Progenitor cell of endocrine pancreas (in vitro differentiated cells): ENCODE measurements at regions not wholly inside any gene's neighbourhood (a gene's known extent, or its start where the extent isn't known, plus 50 kb on each side); places are given as distances from the start of the nearest gene placed in this dataset.

Experiments
- DNase-seq: peaks from one replicate; pipeline ENCODE4 v3.0.0; 2021; ENCODE audit warnings: low spot score; ENCODE audit not compliant: unreplicated experiment
- H3K27ac Mint-ChIP-seq: 2 replicates; pipeline ENCODE4 v1.8.0; 2021; ENCODE audit warnings: mild to moderate bottlenecking, moderate library complexity, mixed read lengths
- H3K27me3 Mint-ChIP-seq: 2 replicates; pipeline ENCODE4 v1.8.0; 2021; ENCODE audit warnings: mixed read lengths
- H3K36me3 Mint-ChIP-seq: 2 replicates; pipeline ENCODE4 v1.8.0; 2022; ENCODE audit warnings: mixed read lengths; ENCODE audit not compliant: insufficient read depth
- H3K4me1 Mint-ChIP-seq: 2 replicates; pipeline ENCODE4 v1.8.0; 2021; ENCODE audit warnings: low read depth, mixed read lengths
- H3K4me3 Mint-ChIP-seq: 2 replicates; pipeline ENCODE4 v1.8.0; 2021; ENCODE audit warnings: low read depth, mild to moderate bottlenecking, moderate library complexity, mixed read lengths
- H3K9me3 Mint-ChIP-seq: 2 replicates; pipeline ENCODE4 v1.8.0; 2021; ENCODE audit warnings: low read depth, mixed read lengths
- CTCF ChIP-seq: fragments of 200-600 bp; sonication (generic); IDR thresholded peaks from one replicate; pipeline ENCODE4 v1.5.0; 2021; ENCODE audit warnings: antibody characterized with exemption, mild to moderate bottlenecking; ENCODE audit not compliant: unreplicated experiment

GRCh38 chr3:18679238-18679637, 254.1 kb upstream of the SATB1 start:
- H3K27ac Mint-ChIP-seq = no peak overlapping the region
- no peaks in the 10 kb centered on the region for H3K4me1 Mint-ChIP-seq
- H3K9me3 Mint-ChIP-seq = peaks cover 4% of the 10 kb centered on the region
- H3K36me3 Mint-ChIP-seq = no peaks in the 10 kb centered on the region
- no peaks in the 10 kb centered on the region for H3K27me3 Mint-ChIP-seq
- no peak overlapping the region for H3K4me3 Mint-ChIP-seq
- TF ChIP-seq CTCF = no peak
- no peak for DNase-seq

GRCh38 chr3:18675197-18675596, 250.1 kb upstream of the SATB1 start:
- Mint-ChIP-seq H3K4me3 (no peak overlapping the region), H3K27ac (no peak overlapping the region), H3K4me1 (peaks cover 5% of the 10 kb centered on the region), H3K36me3 (no peaks in the 10 kb centered on the region), H3K9me3 (no peaks in the 10 kb centered on the region), H3K27me3 (no peaks in the 10 kb centered on the region)
- TF ChIP-seq CTCF = no peak
- DNase-seq = no peak

- H3K27ac Mint-ChIP-seq = no peak overlapping the region
- H3K4me3 Mint-ChIP-seq = no peak overlapping the region
- H3K4me1 Mint-ChIP-seq = peaks cover 8% of the 10 kb centered on the region
- TF ChIP-seq CTCF = no peak
- H3K36me3 Mint-ChIP-seq = no peaks in the 10 kb centered on the region
- DNase-seq = no peak
- no peaks in the 10 kb centered on the region for H3K27me3 Mint-ChIP-seq
- peaks cover 3% of the 10 kb centered on the region for H3K9me3 Mint-ChIP-seq
Observed at GRCh38 chr3:18672561-18672960, 247.4 kb upstream of the SATB1 start.

- H3K36me3 Mint-ChIP-seq = no peaks in the 10 kb centered on the region
- DNase-seq = no peak
- no peak overlapping the region for H3K27ac Mint-ChIP-seq
- no peaks in the 10 kb centered on the region for H3K27me3 Mint-ChIP-seq
- TF ChIP-seq CTCF = no peak
- no peak overlapping the region for H3K4me3 Mint-ChIP-seq
- H3K9me3 Mint-ChIP-seq = peaks cover 3% of the 10 kb centered on the region
- peaks cover 16% of the 10 kb centered on the region for H3K4me1 Mint-ChIP-seq
Observed at GRCh38 chr3:18670759-18671158, 245.6 kb upstream of the SATB1 start.

- no peak for TF ChIP-seq CTCF
- Mint-ChIP-seq H3K4me1 (peaks cover 16% of the 10 kb centered on the region), H3K36me3 (no peaks in the 10 kb centered on the region), H3K27me3 (no peaks in the 10 kb centered on the region), H3K4me3 (no peak overlapping the region), H3K9me3 (peaks cover 3% of the 10 kb centered on the region), H3K27ac (no peak overlapping the region)
- DNase-seq = no peak
Observed at GRCh38 chr3:18669374-18669773, 244.2 kb upstream of the SATB1 start.

GRCh38 chr3:18667552-18667951, 242.4 kb upstream of the SATB1 start:
- DNase-seq = no peak
- Mint-ChIP-seq H3K9me3 (peaks cover 3% of the 10 kb centered on the region), H3K36me3 (no peaks in the 10 kb centered on the region), H3K27me3 (no peaks in the 10 kb centered on the region), H3K4me1 (peaks cover 16% of the 10 kb centered on the region), H3K4me3 (no peak overlapping the region), H3K27ac (no peak overlapping the region)
- no peak for TF ChIP-seq CTCF
